ENCODE measurements at regions not wholly inside any gene's neighbourhood (a gene's known extent, or its start where the extent isn't known, plus 50 kb on each side); places are given as distances from the start of the nearest gene placed in this dataset.

DNA sequence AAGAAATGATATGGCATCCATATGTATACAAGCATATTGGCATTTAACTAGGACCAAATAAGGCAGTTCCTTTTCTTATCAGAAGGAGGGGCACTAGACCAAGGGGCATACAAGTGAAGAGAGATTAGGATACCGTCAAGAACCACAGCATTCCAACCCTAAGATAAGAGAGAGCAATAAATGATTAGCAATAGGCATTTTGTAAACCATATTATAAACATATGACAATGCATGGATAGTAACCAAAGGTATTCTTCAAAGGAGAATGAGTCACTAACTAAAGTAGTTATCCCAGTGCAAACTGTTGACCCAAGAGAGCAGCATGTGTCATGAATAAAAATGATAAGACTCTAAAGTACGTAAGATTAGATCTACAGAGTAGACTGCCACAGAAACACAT is 500.9 kb upstream of the HTR2A start:
- WGBS, 2 donors: 30 to 31% methylated on average over 2 of the region's 2 CpGs
- Histone ChIP-seq H3K4me1 (ENCODE audit: control insufficient read depth in 2 of 2, insufficient read depth in 2 of 2, low read length in 1 of 2) (no peaks in the 10 kb centered on the region), H3K27ac (ENCODE audit: low read depth in 2 of 2, low read length in 1 of 2) (no peak overlapping the region), H3K27me3 (ENCODE audit: control insufficient read depth in 1 of 2, insufficient read depth in 2 of 2, low read length in 2 of 2) (no peaks in the 10 kb centered on the region), H3K4me3 (ENCODE audit: low read depth in 1 of 2, low read length in 2 of 2) (no peak overlapping the region), H3K9me3 (ENCODE audit: control insufficient read depth in 2 of 2, insufficient read depth in 1 of 2, low read depth in 1 of 2, low read length in 1 of 2) (no peaks in the 10 kb centered on the region), H3K36me3 (ENCODE audit: control insufficient read depth in 2 of 2, insufficient read depth in 2 of 2, low read length in 1 of 2) (no peaks in the 10 kb centered on the region)

GRCh38 chr13:47396915-47397314 is 500.1 kb upstream of the HTR2A start:
- 73 to 80% methylated on average over 5 of the region's 5 CpGs for WGBS, 2 donors
- Histone ChIP-seq H3K27me3 (ENCODE audit: control insufficient read depth in 1 of 2, insufficient read depth in 2 of 2, low read length in 2 of 2) (no peaks in the 10 kb centered on the region), H3K36me3 (ENCODE audit: control insufficient read depth in 2 of 2, insufficient read depth in 2 of 2, low read length in 1 of 2) (no peaks in the 10 kb centered on the region), H3K4me3 (ENCODE audit: low read depth in 1 of 2, low read length in 2 of 2) (no peak overlapping the region), H3K4me1 (ENCODE audit: control insufficient read depth in 2 of 2, insufficient read depth in 2 of 2, low read length in 1 of 2) (no peaks in the 10 kb centered on the region), H3K9me3 (ENCODE audit: control insufficient read depth in 2 of 2, insufficient read depth in 1 of 2, low read depth in 1 of 2, low read length in 1 of 2) (no peaks in the 10 kb centered on the region), H3K27ac (ENCODE audit: low read depth in 2 of 2, low read length in 1 of 2) (no peak overlapping the region)

DNA sequence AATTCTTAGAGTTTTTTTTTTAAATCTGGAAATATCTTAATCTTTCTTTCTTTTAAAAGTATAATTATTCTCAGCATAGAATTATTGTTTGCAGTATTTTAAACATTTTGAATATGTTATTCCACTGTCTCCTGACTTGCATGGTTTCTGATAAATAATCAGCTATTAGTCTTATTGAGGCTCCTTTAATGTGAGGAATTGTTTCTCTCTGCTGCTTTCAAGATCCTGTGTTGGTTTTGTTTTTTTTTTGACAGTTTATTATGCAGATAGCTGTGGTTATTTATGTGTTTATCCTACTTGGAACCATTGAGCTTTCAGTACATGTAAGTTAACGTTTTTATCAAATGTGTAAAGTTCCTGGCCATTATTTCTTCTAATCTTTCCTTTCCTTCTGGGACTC is 477.9 kb upstream of the HTR2A start:
- H3K4me1 ChIP-seq (ENCODE audit: control insufficient read depth in 2 of 2, insufficient read depth in 2 of 2, low read length in 1 of 2): no peaks in the 10 kb centered on the region
- no peaks in the 10 kb centered on the region for H3K27me3 ChIP-seq (ENCODE audit: control insufficient read depth in 1 of 2, insufficient read depth in 2 of 2, low read length in 2 of 2)
- no peaks in the 10 kb centered on the region for H3K36me3 ChIP-seq (ENCODE audit: control insufficient read depth in 2 of 2, insufficient read depth in 2 of 2, low read length in 1 of 2)
- no peak overlapping the region for H3K4me3 ChIP-seq (ENCODE audit: low read depth in 1 of 2, low read length in 2 of 2)
- no peak overlapping the region for H3K27ac ChIP-seq (ENCODE audit: low read depth in 2 of 2, low read length in 1 of 2)
- H3K9me3 ChIP-seq (ENCODE audit: control insufficient read depth in 2 of 2, insufficient read depth in 1 of 2, low read depth in 1 of 2, low read length in 1 of 2): no peaks in the 10 kb centered on the region
- 55 to 56% methylated on average over 1 of the region's 1 CpG for WGBS, 2 donors

GRCh38 chr13:47372751-47373150 is 475.9 kb upstream of the HTR2A start:
- Histone ChIP-seq H3K4me1 (ENCODE audit: control insufficient read depth in 2 of 2, insufficient read depth in 2 of 2, low read length in 1 of 2) (no peaks in the 10 kb centered on the region), H3K27ac (ENCODE audit: low read depth in 2 of 2, low read length in 1 of 2) (no peak overlapping the region), H3K9me3 (ENCODE audit: control insufficient read depth in 2 of 2, insufficient read depth in 1 of 2, low read depth in 1 of 2, low read length in 1 of 2) (no peaks in the 10 kb centered on the region), H3K27me3 (ENCODE audit: control insufficient read depth in 1 of 2, insufficient read depth in 2 of 2, low read length in 2 of 2) (no peaks in the 10 kb centered on the region), H3K36me3 (ENCODE audit: control insufficient read depth in 2 of 2, insufficient read depth in 2 of 2, low read length in 1 of 2) (no peaks in the 10 kb centered on the region), H3K4me3 (ENCODE audit: low read depth in 1 of 2, low read length in 2 of 2) (no peak overlapping the region)
- WGBS, 2 donors: 0 to 6% methylated on average over 1 of the region's 1 CpG

GRCh38 chr13:47351798-47352197 is 454.9 kb upstream of the HTR2A start:
- no peak overlapping the region for H3K4me3 ChIP-seq (ENCODE audit: low read depth in 1 of 2, low read length in 2 of 2)
- WGBS, 2 donors: 87 to 92% methylated on average over 3 of the region's 3 CpGs
- H3K9me3 ChIP-seq (ENCODE audit: control insufficient read depth in 2 of 2, insufficient read depth in 1 of 2, low read depth in 1 of 2, low read length in 1 of 2): no peaks in the 10 kb centered on the region
- H3K4me1 ChIP-seq (ENCODE audit: control insufficient read depth in 2 of 2, insufficient read depth in 2 of 2, low read length in 1 of 2): no peaks in the 10 kb centered on the region
- no peaks in the 10 kb centered on the region for H3K36me3 ChIP-seq (ENCODE audit: control insufficient read depth in 2 of 2, insufficient read depth in 2 of 2, low read length in 1 of 2)
- H3K27ac ChIP-seq (ENCODE audit: low read depth in 2 of 2, low read length in 1 of 2): no peak overlapping the region
- H3K27me3 ChIP-seq (ENCODE audit: control insufficient read depth in 1 of 2, insufficient read depth in 2 of 2, low read length in 2 of 2): no peaks in the 10 kb centered on the region

DNA sequence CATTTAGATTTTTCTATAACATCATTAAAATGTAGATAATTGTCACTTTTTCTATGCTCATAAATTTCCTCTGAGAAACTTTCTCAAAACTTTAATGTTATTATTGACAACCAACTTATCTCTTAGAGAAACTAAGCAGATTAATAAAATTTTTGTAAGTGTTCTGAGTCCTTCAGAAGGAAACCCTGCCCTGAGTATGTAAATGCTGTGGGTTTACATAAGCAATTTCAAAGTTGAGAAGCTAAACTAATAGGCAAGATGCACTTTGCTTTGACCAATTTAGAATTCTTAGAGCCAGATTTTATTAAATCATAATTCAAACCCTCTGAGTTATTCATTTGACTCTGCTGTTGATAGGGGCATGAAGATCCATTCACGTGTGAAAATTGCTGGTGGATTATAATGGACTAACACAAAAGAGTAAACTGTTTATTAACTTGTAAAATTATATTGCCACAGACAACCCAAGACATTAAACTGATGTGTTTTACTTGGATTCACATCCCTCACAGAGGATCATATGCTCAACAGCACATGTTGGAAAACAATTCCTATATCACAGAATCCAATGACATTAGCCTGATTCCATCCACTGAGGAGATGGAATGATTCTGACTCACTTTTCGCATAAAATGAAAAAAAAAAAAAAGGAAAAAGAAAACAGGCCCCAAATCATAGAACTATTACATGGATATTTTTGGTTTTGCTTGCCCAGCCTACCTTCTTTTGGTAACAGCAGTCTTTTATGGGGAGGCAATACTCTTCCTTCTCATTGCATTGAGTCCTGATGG is 453.7 kb upstream of the HTR2A start:
- 82 to 83% methylated on average over 2 of the region's 2 CpGs for WGBS, 2 donors

DNA sequence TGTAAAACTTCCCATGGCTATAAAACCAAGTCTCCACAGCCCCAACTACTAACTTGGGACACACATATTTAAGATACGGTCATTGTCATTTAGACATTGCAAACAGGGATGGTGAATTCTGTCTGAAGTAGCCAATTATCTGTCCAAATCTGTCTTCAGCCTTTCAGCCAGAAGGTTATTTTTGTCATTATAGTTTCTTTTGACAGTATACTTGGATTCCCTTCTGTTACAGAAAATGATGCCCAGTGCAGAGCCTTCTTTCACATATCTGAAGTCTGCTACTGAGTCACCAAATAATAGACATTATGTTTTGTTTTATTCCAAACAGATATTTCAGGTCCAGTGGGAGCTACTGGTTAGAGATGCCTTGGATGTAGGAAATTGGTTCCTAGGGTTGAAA is 452.4 kb upstream of the HTR2A start:
- Histone ChIP-seq H3K4me1 (ENCODE audit: control insufficient read depth in 2 of 2, insufficient read depth in 2 of 2, low read length in 1 of 2) (no peaks in the 10 kb centered on the region), H3K9me3 (ENCODE audit: control insufficient read depth in 2 of 2, insufficient read depth in 1 of 2, low read depth in 1 of 2, low read length in 1 of 2) (no peaks in the 10 kb centered on the region), H3K27ac (ENCODE audit: low read depth in 2 of 2, low read length in 1 of 2) (no peak overlapping the region), H3K36me3 (ENCODE audit: control insufficient read depth in 2 of 2, insufficient read depth in 2 of 2, low read length in 1 of 2) (no peaks in the 10 kb centered on the region), H3K4me3 (ENCODE audit: low read depth in 1 of 2, low read length in 2 of 2) (no peak overlapping the region), H3K27me3 (ENCODE audit: control insufficient read depth in 1 of 2, insufficient read depth in 2 of 2, low read length in 2 of 2) (no peaks in the 10 kb centered on the region)
- 81 to 91% methylated on average over 1 of the region's 1 CpG for WGBS, 2 donors

More for the DNA sequence above, 453.7 kb upstream of the HTR2A start:
- H3K27ac ChIP-seq (ENCODE audit: low read depth in 2 of 2, low read length in 1 of 2): no peak overlapping the region
- no peak overlapping the region for H3K4me3 ChIP-seq (ENCODE audit: low read depth in 1 of 2, low read length in 2 of 2)
- H3K36me3 ChIP-seq (ENCODE audit: control insufficient read depth in 2 of 2, insufficient read depth in 2 of 2, low read length in 1 of 2): no peaks in the 10 kb centered on the region
- no peaks in the 10 kb centered on the region for H3K27me3 ChIP-seq (ENCODE audit: control insufficient read depth in 1 of 2, insufficient read depth in 2 of 2, low read length in 2 of 2)
- H3K4me1 ChIP-seq (ENCODE audit: control insufficient read depth in 2 of 2, insufficient read depth in 2 of 2, low read length in 1 of 2): no peaks in the 10 kb centered on the region
- H3K9me3 ChIP-seq (ENCODE audit: control insufficient read depth in 2 of 2, insufficient read depth in 1 of 2, low read depth in 1 of 2, low read length in 1 of 2): no peaks in the 10 kb centered on the region

DNA sequence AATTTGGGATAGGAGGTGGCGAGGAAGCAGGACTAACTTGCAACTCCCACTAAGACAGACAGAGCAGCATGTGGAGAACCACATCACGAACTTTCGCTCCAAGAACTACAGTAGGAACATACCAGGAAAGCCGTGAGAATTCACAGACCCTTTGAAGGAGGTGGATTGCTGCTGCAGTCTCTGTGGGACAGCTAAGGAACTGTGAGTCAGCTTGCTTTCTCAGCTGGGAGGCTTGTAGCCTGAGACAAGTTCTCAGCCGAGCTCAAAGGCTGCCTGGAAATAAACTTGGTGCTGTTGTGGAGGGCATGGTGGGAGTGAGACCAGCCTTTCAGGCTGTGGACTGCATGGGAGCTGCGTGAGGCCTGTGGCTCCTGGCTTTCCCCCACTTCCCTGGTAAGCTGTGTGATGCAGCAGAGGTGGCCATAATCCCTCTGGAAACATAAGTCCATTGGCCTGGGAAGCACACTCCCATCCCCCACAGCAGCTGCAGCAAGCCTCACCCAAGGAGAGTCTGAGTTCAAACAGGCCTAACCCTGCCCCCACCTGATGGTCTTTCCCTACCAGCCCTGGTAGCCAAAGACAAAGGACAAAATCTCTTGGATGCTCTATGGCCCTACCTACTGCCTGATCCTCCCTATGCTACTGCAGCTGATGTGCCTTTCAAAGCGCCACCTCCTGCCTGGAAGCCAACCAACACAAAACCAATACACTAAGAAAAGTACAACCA is 441.1 kb upstream of the HTR2A start:
- WGBS, 2 donors: 70 to 72% methylated on average over 7 of the region's 7 CpGs
- no peaks in the 10 kb centered on the region for H3K4me1 ChIP-seq (ENCODE audit: control insufficient read depth in 2 of 2, insufficient read depth in 2 of 2, low read length in 1 of 2)
- H3K36me3 ChIP-seq (ENCODE audit: control insufficient read depth in 2 of 2, insufficient read depth in 2 of 2, low read length in 1 of 2): no peaks in the 10 kb centered on the region
- no peaks in the 10 kb centered on the region for H3K27me3 ChIP-seq (ENCODE audit: control insufficient read depth in 1 of 2, insufficient read depth in 2 of 2, low read length in 2 of 2)
- no peak overlapping the region for H3K4me3 ChIP-seq (ENCODE audit: low read depth in 1 of 2, low read length in 2 of 2)
- no peak overlapping the region for H3K27ac ChIP-seq (ENCODE audit: low read depth in 2 of 2, low read length in 1 of 2)
- H3K9me3 ChIP-seq (ENCODE audit: control insufficient read depth in 2 of 2, insufficient read depth in 1 of 2, low read depth in 1 of 2, low read length in 1 of 2): no peaks in the 10 kb centered on the region

DNA sequence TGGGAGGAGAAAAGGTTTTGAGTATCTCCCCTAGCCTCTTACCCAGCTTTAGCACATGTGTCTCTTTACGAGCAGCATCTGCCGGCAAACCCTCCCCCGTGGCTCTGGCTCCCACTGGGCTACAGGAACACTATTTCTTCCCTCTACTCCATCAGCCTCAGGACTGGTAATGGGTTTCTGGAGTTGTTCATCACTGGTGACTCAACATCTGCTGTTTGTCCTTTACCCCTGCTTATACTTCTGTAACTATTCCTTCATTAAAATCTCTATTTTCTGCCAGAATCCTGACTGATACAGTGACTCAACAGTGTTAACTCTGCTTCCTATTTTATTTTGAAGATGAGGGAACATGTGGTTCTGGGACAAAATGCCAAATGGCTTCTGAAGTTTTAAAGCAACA is 437.3 kb upstream of the HTR2A start:
- no peaks in the 10 kb centered on the region for H3K4me1 ChIP-seq (ENCODE audit: control insufficient read depth in 2 of 2, insufficient read depth in 2 of 2, low read length in 1 of 2)
- H3K4me3 ChIP-seq (ENCODE audit: low read depth in 1 of 2, low read length in 2 of 2): no peak overlapping the region
- 64 to 68% methylated on average over 3 of the region's 3 CpGs for WGBS, 2 donors
- H3K9me3 ChIP-seq (ENCODE audit: control insufficient read depth in 2 of 2, insufficient read depth in 1 of 2, low read depth in 1 of 2, low read length in 1 of 2): no peaks in the 10 kb centered on the region
- no peaks in the 10 kb centered on the region for H3K27me3 ChIP-seq (ENCODE audit: control insufficient read depth in 1 of 2, insufficient read depth in 2 of 2, low read length in 2 of 2)
- H3K27ac ChIP-seq (ENCODE audit: low read depth in 2 of 2, low read length in 1 of 2): no peak overlapping the region
- no peaks in the 10 kb centered on the region for H3K36me3 ChIP-seq (ENCODE audit: control insufficient read depth in 2 of 2, insufficient read depth in 2 of 2, low read length in 1 of 2)

DNA sequence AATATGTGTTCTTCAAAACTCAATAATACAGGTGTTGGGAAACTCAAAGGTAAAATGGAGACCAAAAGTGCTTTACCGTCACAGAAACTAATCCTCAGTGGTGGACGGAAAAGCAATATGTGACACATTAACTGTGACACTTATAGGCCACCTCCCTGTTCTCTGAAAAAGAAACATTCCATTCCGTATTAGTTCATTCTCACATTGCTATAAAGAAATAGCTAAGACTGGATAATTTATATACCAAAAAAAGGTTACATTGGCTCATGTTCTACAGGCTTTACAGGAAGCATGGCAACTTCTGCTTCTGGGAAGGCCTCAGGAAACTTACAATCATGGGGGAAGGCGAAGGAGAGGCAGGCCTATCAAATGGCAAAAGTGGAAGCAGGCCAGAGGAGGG is 435.3 kb upstream of the HTR2A start:
- Histone ChIP-seq H3K4me3 (ENCODE audit: low read depth in 1 of 2, low read length in 2 of 2) (no peak overlapping the region), H3K27ac (ENCODE audit: low read depth in 2 of 2, low read length in 1 of 2) (no peak overlapping the region), H3K27me3 (ENCODE audit: control insufficient read depth in 1 of 2, insufficient read depth in 2 of 2, low read length in 2 of 2) (no peaks in the 10 kb centered on the region), H3K4me1 (ENCODE audit: control insufficient read depth in 2 of 2, insufficient read depth in 2 of 2, low read length in 1 of 2) (no peaks in the 10 kb centered on the region), H3K9me3 (ENCODE audit: control insufficient read depth in 2 of 2, insufficient read depth in 1 of 2, low read depth in 1 of 2, low read length in 1 of 2) (no peaks in the 10 kb centered on the region), H3K36me3 (ENCODE audit: control insufficient read depth in 2 of 2, insufficient read depth in 2 of 2, low read length in 1 of 2) (no peaks in the 10 kb centered on the region)
- WGBS, 2 donors: 61 to 76% methylated on average over 4 of the region's 4 CpGs
